GM12865 (cell line): ENCODE measurements at regions not wholly inside any gene's neighbourhood (a gene's known extent, or its start where the extent isn't known, plus 50 kb on each side); places are given as distances from the start of the nearest gene placed in this dataset.

Experiments
- DNase-seq: peaks from one replicate; pipeline ENCODE4 v3.0.0; 2010; ENCODE audit warnings: low read depth
- H3K4me3 ChIP-seq: 2 replicates; pipeline ENCODE4 v1.5.1; 2011; ENCODE audit warnings: mild to moderate bottlenecking, low read depth, low read length, control low read depth
- TF ChIP-seq, protein P1 (sequence below): IDR thresholded peaks from 2 replicates; pipeline ENCODE4 v1.5.1; 2011; ENCODE audit warnings: low read length, control low read depth, low read depth, inconsistent platforms; ENCODE audit not compliant: insufficient read depth; ENCODE audit errors: missing control alignments

DNA sequence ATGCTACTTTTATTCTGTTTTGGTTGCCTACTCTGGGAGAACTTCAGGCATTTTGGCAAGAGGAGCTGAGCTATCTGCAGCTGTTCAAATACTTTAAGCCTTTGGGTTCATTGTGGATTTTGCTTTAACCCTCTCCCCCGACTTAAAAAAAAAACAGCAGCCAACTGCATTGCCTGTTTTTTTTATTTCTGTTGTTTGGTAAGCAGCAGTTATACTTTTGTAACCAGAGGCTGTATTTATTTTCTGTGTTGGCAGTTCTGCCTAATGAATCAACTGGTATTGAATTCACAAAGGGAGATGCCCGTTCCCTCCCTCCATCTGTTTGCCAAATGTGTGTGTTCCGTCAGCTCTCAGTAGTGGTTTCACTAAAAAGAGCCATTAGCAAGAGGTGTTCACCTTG is 484.0 kb downstream of the UTRN start:
- DNase-seq = no peak
- H3K4me3 ChIP-seq = no peak overlapping the region
- TF ChIP-seq, protein P1, sequence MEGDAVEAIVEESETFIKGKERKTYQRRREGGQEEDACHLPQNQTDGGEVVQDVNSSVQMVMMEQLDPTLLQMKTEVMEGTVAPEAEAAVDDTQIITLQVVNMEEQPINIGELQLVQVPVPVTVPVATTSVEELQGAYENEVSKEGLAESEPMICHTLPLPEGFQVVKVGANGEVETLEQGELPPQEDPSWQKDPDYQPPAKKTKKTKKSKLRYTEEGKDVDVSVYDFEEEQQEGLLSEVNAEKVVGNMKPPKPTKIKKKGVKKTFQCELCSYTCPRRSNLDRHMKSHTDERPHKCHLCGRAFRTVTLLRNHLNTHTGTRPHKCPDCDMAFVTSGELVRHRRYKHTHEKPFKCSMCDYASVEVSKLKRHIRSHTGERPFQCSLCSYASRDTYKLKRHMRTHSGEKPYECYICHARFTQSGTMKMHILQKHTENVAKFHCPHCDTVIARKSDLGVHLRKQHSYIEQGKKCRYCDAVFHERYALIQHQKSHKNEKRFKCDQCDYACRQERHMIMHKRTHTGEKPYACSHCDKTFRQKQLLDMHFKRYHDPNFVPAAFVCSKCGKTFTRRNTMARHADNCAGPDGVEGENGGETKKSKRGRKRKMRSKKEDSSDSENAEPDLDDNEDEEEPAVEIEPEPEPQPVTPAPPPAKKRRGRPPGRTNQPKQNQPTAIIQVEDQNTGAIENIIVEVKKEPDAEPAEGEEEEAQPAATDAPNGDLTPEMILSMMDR = no peak

DNA sequence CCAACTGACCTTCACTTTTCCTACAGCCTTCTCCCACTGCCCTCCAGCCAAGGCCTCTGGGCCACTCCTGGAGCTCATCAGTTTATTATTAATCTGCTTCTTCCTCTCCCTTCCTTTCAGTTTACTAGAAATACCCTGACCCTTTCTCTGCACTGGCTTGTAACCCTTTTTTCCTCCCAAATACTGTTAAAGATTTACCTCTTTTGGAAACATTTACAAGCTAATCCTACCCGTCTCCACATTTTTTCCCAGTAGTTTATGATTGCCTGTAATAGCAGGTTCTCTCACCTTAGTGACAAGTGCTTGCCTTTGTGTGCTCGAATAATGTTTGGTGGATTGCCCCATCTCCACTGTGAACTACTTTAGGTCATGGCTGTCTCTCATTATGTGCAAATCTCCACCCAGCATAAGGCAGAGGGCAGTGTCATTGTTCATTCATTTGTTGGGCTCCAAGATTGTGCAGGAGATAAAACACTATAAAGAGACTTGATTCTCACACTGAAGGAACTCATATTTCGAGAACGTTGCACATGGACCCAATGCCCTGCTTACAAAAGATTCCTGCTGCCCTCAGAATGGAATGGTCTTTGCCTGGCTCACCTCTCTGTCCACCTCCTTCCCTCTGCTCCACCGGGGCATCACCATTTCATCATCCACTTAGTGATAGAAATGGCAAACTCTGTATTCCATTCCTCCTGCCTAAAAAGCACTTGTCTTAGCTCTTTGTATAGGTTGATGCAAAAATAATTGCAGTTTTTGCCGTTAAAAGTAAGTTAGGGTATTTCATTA is 491.1 kb downstream of the UTRN start:
- no peak for DNase-seq
- TF ChIP-seq, protein P1 = no peak
- H3K4me3 ChIP-seq = no peak overlapping the region

DNA sequence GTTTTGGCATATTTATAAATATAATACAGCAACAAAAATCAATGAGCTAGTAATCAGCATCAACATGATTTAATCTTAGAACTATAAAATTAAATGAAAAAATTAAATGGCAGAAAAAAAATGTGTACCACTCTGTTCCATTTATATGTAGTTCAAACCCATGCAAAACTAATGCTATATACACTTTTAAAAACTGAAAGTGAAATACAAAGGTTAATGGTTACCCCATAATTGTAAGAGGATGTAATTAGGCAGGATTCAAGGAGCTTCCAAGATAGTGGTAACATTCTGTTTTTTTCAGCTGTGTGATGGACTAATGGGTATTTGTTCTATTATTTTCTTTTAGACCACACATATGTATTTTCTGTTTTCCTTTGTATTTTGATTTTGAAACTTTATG is 492.1 kb downstream of the UTRN start:
- DNase-seq = no peak
- TF ChIP-seq, protein P1 = no peak
- no peak overlapping the region for H3K4me3 ChIP-seq

DNA sequence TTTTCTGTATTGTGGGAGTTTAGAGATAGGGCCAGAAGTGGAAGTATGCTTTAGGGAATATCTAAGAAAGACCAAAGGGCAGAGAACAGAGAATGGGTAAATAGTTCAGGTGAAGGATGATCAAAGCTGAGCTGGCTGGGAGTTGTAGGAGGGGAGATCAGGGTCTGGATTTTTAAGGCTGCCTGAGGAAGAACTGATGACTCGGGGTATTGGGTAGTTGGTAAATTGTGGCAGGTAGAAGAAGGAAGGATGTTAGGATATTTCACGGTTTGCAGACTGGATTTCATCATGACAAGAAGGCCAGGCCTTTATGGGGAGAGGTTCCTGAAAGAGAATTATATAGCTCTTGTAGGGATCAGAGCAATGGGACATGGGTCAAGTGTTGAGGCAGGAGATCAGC is 492.9 kb downstream of the UTRN start:
- H3K4me3 ChIP-seq = no peak overlapping the region
- TF ChIP-seq, protein P1 = no peak
- no peak for DNase-seq

DNA sequence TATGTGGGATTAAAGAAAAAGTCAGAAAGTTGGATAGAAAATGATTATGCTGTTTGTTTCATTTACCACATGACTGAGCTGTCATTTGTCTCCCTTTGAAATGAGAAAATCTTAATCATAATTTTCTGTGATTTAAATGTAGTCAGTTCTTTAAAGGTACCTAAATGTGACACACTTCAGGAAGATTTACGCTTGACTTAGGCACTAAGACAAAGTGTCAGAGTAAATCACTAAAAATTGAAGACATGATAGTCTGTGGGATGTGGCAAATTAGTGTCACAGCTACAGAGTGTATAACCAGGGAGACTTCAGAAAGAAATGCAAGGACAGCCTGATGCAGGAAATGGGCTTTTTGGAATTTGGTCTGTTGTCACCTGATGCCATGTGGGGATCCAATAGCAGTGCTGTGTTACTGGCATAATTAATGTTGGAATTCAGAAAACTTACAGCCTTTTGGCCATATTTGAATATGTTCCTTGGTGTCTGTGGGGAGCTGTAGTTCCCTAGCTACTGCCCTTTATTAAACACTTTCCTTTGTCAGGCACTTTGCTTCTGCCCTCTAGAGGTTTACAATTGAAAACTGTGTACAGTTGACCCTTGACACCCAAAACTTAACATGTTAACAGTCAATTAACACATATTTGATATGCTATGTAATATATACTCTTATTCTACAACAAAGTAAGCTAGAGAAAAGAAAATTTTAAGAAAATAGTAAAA is 493.8 kb downstream of the UTRN start:
- peak; percentile 6 for DNase-seq
- no peak overlapping the region for H3K4me3 ChIP-seq
- TF ChIP-seq, protein P1 = no peak

DNA sequence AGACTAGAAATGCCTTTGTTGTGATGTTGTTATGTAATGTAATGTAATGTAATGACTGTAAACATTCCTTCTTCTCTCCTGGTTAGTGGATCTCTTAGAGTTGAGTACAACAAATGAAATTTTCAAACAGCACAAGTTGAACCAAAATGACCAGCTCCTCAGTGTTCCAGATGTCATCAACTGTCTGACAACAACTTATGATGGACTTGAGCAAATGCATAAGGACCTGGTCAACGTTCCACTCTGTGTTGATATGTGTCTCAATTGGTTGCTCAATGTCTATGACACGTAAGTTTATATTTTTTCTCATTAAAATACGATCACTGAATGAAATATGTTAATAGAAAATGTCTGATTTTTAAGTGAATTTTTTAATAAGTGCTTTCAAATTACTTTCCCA is 496.7 kb downstream of the UTRN start:
- H3K4me3 ChIP-seq = no peak overlapping the region
- TF ChIP-seq, protein P1 = no peak
- DNase-seq = no peak
